NCI-H446 treated with DMSO at 0.1 percent for 48 hours (cell line): ENCODE measurements at regions not wholly inside any gene's neighbourhood (a gene's known extent, or its start where the extent isn't known, plus 50 kb on each side); places are given as distances from the start of the nearest gene placed in this dataset.
"Not testable (repeated sequence)": the region's sequence is repeated elsewhere in the genome, so short reads cannot be mapped to it uniquely, and the experiment has no call there.

Experiments used
- DNase-seq: peaks from one replicate; lab custom pipeline; 2025; lab: John Stamatoyannopoulos, UW

DNA sequence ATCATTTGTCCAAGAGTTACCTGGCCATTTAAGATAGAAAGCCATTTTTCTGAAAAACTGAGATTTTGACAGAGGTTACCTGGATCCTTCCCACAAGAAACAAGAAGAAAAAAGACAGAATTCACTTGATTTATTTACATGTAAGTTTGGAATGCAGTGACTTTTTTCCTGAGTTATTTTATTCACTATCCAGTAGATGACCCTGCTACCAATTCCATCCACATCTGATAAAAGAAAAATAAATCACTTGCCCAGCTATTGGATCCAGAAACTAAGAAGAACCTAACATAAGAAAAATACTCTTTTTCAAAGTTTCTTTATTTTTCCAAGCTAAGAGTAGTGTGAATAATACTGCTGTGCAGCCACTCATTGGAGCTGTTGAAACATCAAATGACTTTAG lies 275.2 kb downstream of the CETN3 start:
- no peak for DNase-seq

DNA sequence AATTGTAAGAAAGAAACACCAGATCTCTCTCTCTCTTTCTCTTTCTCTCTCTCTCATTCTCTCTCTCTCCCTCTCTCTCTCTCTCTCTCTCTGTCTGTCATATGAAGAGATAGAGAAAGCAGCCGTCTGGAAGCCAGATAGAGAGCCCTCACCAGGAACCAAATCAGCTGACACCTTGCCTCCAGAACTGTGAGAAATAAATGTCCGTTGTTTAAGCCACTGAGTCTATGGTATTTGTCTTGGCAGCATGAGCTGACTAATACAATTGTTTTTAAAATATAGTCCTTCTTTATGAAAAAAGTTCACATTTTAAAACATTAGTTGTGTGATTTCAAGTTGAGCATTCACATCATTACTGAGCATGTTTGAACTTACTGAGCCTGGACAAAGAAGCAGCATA lies 275.6 kb downstream of the CETN3 start:
- no peak for DNase-seq

DNA sequence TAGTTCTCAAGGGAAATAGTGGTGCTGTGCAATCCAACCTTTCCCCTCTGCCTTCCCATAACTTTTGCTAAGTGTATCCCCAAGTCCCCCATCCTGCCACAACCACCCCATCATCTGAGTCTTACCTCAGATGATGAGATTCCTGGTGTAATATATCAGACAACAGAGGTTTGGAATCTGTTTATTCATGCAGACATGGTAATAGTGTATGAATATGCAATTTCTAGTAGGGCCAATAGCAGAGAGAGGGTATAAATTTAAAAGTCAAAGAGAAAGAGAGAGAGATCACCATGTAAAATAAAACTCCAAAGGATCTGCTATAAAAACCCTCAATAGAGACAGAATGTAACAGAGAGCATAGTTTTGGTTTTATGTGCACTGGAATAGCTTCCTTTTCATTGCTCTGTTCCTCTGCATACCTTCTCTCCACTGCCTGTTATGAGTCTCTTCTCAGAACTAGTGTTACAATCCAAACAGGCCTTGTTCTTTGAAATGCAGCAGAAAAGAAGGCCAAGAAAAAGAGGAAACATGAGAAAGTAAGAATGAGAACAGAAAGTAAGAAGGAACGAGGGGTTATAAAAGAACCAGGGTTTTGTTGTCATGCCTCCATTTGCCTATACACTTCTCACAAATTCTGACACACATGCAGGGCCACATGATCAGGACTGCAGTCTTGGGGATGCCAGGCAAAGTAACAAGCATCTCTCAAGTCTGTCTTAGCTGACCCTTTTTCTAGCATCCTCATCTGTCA lies 278.0 kb downstream of the CETN3 start:
- DNase-seq = no peak

DNA sequence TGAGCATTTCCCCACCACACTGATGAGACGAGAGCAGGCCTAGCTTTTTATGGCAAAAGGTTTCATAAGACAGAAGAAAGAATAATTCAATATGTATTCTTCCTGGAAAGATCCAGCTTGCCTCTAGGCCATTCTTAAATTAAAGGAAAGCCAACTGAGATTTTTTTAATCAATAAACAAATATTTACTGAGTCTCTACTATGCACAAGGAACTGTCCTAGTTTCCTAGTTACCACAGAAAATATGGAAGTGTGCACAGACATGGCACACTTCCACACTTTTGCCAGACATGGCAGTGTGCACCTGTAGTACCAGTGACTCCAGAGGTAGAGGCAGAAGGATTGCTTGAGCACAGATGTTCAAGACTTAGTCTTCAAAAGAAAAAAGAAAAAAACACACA lies 281.0 kb downstream of the CETN3 start:
- no peak for DNase-seq

DNA sequence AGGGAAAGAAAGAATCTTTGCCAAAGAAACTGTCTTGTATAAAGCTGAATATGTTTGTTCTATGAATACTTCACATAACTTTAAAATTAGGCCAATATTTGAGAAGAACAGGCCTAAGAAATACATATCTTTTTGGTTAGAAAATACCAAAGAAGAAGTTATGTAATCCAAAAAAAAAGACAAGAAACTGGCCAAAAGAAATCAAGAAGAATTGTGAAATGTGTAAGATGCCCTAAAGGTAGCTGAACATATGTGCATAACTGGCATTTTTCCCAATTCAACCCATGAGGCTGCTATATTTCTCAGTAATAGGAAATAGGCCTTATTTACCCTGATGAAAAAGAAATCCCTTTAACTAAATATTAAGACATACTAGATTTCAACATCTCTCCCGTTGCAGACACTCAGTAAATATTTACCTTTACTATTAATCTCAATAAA lies 290.0 kb downstream of the CETN3 start:
- peak; percentile 21 for DNase-seq

DNA sequence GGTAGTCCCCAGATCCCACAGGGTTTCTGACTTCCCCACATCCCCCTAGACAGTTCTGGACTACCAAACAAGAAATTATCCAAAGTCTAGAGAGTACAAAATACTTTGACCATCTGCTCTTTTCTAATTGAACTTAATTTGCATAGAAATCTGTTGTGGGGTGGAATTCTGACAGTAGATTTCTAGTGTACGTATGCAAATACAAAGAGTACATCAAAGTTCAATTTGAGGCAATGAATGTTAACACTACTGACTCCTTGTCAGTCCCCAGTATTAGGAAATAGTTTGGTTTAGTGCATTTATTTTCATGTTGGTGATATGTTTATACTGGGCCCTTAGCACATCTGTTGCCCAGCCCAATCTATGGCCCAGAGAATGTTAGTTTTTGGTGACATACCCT lies 292.6 kb downstream of the CETN3 start:
- DNase-seq = no peak

DNA sequence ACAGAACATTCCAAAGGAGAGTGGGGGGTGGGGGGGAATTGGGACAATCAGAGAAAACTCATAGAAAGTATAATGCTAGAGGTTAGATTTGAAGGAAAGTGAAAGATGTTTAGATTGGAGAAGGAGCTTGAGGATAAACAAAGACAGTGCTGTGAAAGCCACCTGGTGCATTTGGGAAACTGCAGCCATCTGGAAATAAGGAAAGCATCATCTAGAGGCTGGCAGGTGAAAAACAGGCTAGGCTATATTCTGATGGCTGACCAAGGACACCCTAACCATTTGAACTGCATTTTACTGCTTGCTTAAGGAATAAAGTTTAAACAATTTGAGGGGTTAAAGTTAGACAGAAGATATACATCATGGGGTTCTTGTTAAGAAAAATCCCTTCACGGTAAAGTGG lies 296.4 kb downstream of the CETN3 start:
- no peak for DNase-seq

DNA sequence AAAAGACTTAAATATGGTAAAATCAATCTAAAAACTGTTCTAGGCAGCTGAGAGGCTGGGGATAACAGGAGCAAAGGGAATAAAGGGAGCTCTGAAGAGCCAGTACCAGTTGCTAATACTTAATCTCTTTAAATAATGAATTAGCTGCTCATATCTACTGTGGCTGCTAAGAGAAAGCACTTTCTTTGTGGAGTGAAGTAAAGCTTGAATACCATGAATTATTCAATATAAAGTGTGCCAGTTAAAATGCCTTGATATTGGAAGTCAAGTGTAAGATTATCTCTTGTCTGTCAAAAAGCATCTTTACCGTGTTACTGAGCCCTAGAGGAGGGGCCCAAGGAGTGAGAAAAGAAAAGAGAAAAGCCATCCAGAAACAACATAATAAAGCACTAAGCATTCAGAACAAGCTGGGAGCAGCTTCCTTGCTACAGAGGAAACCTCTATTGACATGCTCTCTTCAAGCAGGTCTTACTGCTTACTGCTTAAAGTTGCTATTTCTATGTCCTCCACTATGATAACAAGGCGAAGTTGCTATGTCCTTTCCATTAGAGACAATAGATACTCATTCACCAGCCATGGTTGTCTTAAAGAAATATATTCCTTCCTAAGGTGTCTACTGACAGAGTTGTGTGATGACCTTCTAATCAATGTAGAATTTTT lies 297.4 kb downstream of the CETN3 start:
- DNase-seq = no peak

DNA sequence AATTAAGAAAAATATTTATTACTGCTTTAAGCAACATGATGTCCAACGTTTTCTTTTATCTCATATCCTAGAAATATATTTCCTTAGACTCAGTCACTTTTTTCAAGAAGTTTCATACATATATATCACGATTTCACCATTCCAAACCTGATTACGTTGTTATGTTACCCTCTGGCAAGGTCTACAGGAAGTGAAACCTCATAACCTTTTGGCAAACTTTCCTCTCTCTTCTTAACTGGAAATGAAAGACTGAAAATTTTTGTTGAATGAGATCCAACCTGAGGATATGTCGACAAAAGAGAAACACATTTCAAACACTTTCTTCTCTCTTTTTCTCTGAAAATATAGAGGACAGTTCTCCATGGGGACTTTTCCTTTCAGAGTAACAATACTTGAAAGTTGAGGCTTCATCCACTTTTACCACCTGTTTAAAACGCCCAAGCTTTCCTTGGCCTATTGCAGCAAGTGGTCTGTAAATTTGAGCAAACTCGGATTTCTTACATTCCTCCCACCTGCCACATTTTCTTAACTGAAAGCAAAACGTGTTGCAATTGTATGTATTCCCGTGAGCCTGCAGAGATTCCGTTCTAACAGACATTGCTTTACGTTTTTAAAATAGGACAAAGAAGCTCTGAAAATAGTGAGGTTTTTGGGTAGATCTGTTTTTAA lies 298.1 kb downstream of the CETN3 start:
- no peak for DNase-seq

DNA sequence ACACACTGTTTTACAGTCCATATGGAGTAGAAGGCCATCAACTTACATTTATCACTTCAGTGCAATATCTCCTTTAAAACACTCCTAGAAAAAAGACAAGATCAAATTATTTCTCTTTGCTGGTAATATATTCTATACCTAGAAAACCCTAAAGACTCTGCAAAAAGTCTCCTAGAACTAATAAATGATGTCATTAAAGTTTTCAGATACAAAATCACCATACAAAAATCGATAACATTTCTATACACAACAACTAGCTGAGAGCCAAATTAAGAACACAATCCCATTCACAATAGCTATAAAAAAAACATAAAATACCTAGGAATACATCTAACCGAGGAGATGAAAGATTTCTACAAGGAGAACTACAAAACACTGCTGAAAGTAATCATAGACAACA lies 300.3 kb downstream of the CETN3 start:
- no peak for DNase-seq

DNA sequence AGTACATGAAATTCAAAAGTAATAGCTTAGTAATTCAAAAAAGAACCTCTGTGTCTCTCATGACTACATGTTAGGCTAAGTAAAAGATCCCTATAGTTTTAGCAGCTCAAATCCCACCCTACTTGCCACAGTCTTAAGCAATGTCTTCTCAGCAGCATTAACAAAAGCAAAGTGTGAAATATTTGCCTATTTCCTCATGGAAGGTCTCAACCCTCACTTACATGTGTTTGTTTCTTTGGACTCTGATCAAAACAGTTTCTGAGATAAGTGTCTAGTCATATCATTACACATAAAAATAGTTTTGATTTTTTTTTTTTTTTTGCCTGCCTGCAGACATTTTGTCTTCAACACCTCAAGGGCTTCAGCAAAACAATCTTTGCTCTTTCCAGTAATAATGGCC lies 310.5 kb downstream of the CETN3 start:
- DNase-seq = no peak

DNA sequence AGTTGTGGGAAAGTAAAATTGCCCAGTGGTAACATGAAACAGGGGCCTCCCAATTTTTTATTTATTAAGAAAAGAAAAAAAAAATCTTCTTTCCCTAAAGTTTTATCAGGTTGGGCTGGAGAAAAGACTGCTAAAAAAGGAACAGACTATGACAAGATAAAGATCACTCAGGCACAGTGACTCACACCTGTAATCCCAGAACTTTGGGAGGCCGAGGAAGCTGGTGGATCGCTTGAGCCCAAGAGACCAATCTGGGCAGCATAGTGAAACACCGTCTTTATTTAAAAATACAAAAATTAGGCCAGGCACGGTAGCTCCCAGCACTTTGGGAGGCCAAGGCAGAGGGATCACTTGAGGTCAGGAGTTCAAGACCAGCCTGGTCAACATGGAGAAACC lies 312.5 kb downstream of the CETN3 start:
- no peak for DNase-seq

DNA sequence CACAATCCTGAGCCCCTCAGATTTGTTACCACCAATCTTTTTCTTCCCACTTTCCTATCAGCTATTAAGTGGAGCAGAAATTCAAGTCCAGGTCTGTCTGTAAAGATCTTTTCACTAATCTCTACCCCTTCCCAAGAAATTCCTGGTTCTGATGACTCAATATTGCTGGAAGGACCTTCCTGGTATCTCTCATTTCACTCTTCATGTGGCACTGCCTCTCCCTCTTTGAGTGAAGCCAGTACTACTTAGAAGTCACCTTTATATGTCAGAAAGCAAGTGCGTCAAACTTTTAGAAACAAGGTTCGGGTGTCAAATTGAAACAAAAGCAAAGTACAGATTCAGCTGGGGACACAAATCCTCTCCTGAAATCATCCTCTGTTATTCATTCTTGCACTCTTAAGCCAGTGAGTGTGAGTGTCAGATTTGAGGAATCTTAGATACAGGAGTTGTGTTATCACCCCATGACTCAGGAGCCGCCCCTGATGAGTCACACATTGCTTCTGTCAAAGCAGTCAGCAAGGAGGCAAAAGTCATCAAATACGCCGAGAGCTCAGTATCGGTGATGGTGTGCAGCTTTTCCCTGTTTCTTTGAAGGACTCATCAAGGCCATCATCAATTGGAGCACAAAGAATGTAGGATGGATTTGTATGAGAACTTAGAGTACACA lies 313.0 kb downstream of the CETN3 start:
- no peak for DNase-seq

DNA sequence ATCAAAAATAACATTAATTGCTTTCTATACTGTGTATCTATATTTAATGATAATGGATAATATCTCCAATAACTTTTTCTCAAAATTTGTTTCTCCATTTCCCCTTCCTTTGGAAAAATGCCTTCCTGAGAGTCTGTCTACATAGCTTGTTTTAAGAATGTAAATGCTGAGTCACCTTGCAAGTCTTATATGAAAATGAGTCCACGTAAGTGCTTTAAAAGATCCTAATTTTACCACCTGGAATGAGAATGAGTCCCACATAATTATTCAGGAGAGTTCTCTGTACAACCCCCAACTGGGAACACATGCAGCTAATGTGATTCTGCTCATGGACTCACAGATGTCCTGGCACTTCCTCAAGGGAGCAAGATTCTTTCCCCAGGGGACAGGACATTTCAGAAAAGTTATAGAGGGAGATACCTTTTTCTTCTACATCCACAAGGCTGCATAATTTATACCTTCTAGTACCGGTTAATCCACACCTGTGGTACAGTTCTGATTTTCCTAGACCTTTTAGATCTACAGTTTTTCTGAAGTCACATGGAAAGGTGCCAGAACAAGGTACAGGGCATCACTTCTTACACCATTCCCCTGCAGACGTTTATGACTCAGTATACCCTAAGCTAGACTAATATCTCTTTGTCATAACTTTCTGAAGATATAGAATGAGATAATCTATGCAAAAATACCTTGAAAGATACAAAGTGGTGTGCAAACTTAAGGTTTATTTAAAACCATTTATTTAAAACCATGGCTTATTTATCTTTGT lies 314.1 kb downstream of the CETN3 start:
- no peak for DNase-seq

DNA sequence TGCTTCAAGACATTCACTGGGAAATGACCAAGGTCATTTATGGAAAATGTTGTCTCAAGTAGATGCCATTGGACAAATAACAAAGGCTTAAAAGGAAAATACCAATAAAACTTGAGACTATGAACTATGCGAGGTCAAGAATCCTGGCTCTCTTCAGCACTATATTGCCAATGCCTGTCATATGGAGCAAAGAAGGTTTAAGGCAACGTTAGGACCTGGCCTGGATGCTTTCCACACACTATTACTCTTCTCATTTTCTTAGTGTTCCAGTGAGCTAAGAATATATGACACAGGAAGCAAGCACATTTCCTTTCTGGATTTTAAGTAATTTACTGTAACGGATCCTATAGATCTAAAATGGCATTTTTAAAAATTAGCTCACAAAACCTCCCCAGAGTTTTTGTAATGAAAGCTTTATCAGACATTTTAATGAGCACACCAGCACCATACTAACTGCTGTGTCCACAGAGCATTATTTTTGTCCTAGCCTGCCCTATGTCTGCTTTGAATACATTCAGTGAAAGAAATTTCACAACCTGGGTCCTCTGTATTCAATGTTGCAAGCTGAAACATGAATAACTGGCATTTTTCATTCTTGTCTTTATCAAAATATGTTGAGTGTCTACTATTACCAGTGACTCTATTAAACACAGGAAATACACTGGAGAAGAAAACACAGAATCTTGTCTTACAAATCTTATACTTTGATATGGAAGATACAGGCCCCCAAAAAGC lies 315.6 kb downstream of the CETN3 start:
- no peak for DNase-seq

DNA sequence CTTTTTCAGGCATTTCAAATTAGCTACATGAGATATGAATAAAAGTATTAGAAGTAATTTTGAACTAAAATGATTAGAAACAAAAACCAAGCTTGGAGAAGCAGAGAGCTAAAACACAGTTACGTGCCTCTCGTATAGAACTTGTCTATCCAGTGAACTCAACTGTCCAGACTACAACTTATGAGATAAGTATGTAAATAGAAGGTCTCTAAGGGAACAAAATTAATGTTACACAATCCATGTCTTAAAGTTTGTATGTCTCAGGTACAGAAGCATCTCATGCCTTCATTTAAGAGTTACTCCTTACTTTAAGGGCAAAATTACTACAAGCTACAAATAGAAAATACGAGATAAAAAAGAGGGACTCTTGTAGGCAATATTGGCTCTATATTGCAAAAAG lies 316.8 kb downstream of the CETN3 start:
- DNase-seq = no peak

DNA sequence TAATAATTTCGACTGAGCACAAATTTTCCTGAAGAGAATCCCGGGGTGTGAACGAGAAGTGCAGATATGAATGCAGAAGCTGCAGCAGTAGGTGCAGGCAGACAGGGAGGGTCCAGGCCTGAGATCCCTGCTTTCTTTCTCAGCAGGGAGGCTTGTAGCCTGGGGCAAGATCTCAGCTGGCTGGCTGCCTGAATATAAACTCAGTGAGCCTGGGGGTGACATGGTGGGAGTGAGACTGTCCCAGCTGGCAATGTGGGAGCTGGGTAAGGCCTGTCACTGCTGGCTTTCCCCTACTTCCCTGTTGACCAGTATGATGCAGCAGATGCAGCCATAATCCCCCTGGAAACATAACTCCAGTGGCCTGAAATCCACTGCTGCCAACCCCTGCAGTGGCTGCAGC lies 325.2 kb downstream of the CETN3 start:
- no peak for DNase-seq

DNA sequence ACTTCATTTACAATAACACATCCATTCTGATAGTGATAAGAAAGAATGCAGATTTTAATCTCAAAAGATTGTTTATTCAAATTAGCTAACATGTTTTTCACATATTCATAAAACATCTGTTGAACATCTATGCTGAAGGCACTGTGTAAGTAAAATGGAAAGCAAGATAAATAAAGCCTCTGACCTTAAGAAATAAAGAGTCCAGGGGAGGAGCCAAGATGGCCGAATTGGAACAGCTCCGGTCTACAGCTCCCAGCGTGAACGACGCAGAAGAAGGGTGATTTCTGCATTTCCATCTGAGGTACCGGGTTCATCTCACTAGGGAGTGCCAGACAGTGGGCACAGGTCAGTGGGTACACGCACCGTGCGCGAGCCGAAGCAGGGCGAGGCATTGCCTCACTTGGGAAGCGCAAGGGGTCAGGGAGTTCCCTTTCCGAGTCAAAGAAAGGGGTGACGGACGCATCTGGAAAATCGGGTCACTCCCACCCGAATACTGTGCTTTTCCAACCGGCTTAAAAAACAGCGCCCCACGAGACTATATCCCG lies 336.5 kb downstream of the CETN3 start:
- DNase-seq = not testable (repeated sequence)

DNA sequence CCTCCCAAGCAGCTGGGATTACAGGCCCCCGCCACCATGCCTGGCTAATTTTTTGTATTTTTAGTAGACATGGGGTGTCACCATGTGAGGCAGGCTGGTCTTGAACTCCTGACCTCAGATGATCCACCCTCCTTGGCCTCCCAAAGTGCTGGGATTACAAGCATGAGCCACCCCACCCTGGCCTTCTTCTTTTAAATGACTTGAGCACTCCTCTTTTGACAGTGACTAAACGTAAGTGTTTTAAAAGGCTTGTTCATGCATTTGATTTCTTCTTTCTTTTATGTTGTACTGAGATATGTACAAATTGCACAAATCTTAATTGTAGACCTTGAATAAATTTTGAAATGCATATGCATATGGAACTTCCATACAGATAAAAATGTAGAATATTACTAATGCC lies 337.9 kb downstream of the CETN3 start:
- no peak for DNase-seq

DNA sequence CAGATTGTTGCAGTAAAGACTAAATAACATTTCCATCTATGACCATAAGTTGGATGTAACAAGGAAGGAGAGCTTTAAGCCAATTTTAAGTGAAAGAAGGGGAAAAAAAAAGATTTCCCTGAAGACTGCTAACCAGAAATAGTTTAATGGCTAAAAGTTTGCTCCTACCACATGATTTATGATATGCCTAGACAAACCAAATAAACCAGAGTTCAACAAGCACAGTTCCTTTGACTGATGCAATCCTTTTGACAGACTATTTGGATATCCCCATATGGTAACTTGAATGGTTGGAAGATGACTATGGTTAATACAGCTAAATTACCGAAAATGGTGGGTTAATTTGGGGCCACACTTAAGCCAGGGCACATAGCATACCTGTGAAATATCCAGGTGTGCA lies 338.5 kb downstream of the CETN3 start:
- DNase-seq = no peak

DNA sequence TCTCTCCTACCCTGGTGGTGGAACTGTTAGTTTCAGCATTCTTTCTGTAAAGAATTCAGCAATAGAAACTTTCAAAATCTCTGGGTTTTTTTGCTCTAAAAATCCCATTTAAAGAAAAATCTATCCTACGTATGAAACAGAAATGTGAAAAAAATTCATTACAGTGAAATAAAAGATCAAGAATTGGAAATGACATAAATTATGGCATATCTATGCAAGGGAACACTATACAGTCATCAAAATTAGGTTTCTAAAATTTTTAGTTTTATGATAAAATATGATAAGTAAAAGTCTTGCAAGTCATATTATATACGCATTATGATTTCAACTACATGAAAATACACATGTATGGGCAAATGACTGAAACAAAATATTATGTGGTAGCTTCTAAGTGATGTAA lies 342.6 kb downstream of the CETN3 start:
- DNase-seq = no peak
